Hepatocyte (in vitro differentiated cells): ENCODE measurements at regions not wholly inside any gene's neighbourhood (a gene's known extent, or its start where the extent isn't known, plus 50 kb on each side); places are given as distances from the start of the nearest gene placed in this dataset.
A peak's percentile ranks its signal among the peaks of the same experiment; 100 is the strongest.

Experiments used
- DNase-seq: peaks from one replicate; pipeline ENCODE4 v3.0.0-alpha.2; 2016; ENCODE audit warnings: low spot score
- H2AFZ ChIP-seq: fragments of 200-600 bp; sonication (generic); 2 replicates; pipeline ENCODE4 v1.6.0; 2016; ENCODE audit warnings: antibody characterized with exemption, mild to moderate bottlenecking
- H3K27ac ChIP-seq: fragments of 200-600 bp; sonication (generic); 2 replicates; pipeline ENCODE4 v1.5.1; 2016; ENCODE audit warnings: mild to moderate bottlenecking
- H3K27me3 ChIP-seq: fragments of 200-600 bp; sonication (generic); 2 replicates; pipeline ENCODE4 v1.6.1; 2016
- H3K36me3 ChIP-seq: fragments of 200-600 bp; sonication (generic); replicated peaks from 2 replicates; pipeline ENCODE4 v1.5.1; 2016; ENCODE audit warnings: low read depth; ENCODE audit not compliant: insufficient read depth
- H3K4me1 ChIP-seq: fragments of 200-600 bp; sonication (generic); 2 replicates; pipeline ENCODE4 v1.5.1; 2016; ENCODE audit warnings: mild to moderate bottlenecking, moderate library complexity; ENCODE audit not compliant: insufficient read depth
- H3K4me2 ChIP-seq: fragments of 200-600 bp; sonication (generic); 2 replicates; pipeline ENCODE4 v1.6.0; 2016
- H3K4me3 ChIP-seq: fragments of 200-600 bp; sonication (generic); 2 replicates; pipeline ENCODE4 v1.5.1; 2016; ENCODE audit warnings: mild to moderate bottlenecking
- H3K79me2 ChIP-seq: fragments of 200-600 bp; sonication (generic); 2 replicates; pipeline ENCODE4 v1.6.0; 2017; ENCODE audit warnings: mild to moderate bottlenecking
- H3K9me2 ChIP-seq: fragments of 200-600 bp; sonication (generic); replicated peaks from 2 replicates; pipeline ENCODE4 v1.6.0; 2017; ENCODE audit warnings: mild to moderate bottlenecking; ENCODE audit not compliant: insufficient read depth
- H3K9me3 ChIP-seq: fragments of 200-600 bp; sonication (generic); 2 replicates; pipeline ENCODE4 v1.5.1; 2016; ENCODE audit warnings: low read depth, mild to moderate bottlenecking
- H4K20me1 ChIP-seq: fragments of 200-600 bp; sonication (generic); 2 replicates; pipeline ENCODE4 v1.6.0; 2016; ENCODE audit warnings: mild to moderate bottlenecking; ENCODE audit not compliant: insufficient read depth, poor library complexity, severe bottlenecking
- CTCF ChIP-seq: fragments of 200-600 bp; sonication (generic); IDR thresholded peaks from 2 replicates; pipeline ENCODE4 v1.5.1; 2016; ENCODE audit warnings: antibody characterized with exemption, mild to moderate bottlenecking; ENCODE audit not compliant: poor library complexity
- EZH2 ChIP-seq: fragments of 200-600 bp; sonication (generic); IDR thresholded peaks from 2 replicates; pipeline ENCODE4 v1.6.1; 2016; ENCODE audit warnings: antibody characterized with exemption, mild to moderate bottlenecking, borderline replicate concordance
- EZH2phosphoT487 ChIP-seq: fragments of 200-600 bp; sonication (generic); IDR thresholded peaks from one replicate; pipeline ENCODE4 v1.6.1; 2018; ENCODE audit warnings: antibody characterized with exemption, mild to moderate bottlenecking, low read depth, moderate library complexity; ENCODE audit not compliant: unreplicated experiment, severe bottlenecking
- WGBS: methylation state at CpG from one replicate; pipeline ENCODE4 v1.1.6; 2016; ENCODE audit warnings: low lambda C conversion rate; ENCODE audit errors: missing lambda C conversion rate; 5-methylcytosine and 5-hydroxymethylcytosine counted together

GRCh38 chr7:22588351-22588750 is 88.4 kb upstream of the STEAP1B start:
- WGBS, result 96% methylated on average over 2 of the region's 2 CpGs
- no peak for TF ChIP-seq CTCF
- no peak for TF ChIP-seq EZH2
- TF ChIP-seq EZH2phosphoT487, result no peak

GRCh38 chr7:22587322-22587721 is 87.3 kb upstream of the STEAP1B start:
- Histone ChIP-seq H3K27me3 (no peaks in the 10 kb centered on the region), H3K9me3 (no peaks in the 10 kb centered on the region), H3K4me1 (peaks cover 6% of the 10 kb centered on the region), H3K4me2 (no peak overlapping the region), H3K4me3 (no peak overlapping the region), H3K79me2 (no peaks in the 10 kb centered on the region), H4K20me1 (no peaks in the 10 kb centered on the region), H3K36me3 (no peaks in the 10 kb centered on the region), H3K9me2 (no peaks in the 10 kb centered on the region), H3K27ac (no peak overlapping the region), H2AFZ (no peak overlapping the region)
- no peak for DNase-seq
- TF ChIP-seq CTCF (no peak), EZH2phosphoT487 (no peak), EZH2 (no peak)
- WGBS, result 83% methylated on average over 2 of the region's 2 CpGs

More at GRCh38 chr7:22588351-22588750, 88.4 kb upstream of the STEAP1B start:
- H3K9me3 ChIP-seq, result no peaks in the 10 kb centered on the region
- no peak overlapping the region for H3K27ac ChIP-seq
- no peaks in the 10 kb centered on the region for H3K79me2 ChIP-seq
- H3K4me2 ChIP-seq, result no peak overlapping the region
- peaks cover 6% of the 10 kb centered on the region for H3K4me1 ChIP-seq
- H3K27me3 ChIP-seq, result no peaks in the 10 kb centered on the region
- H3K9me2 ChIP-seq, result no peaks in the 10 kb centered on the region
- DNase-seq, result no peak
- no peak overlapping the region for H2AFZ ChIP-seq
- H3K36me3 ChIP-seq, result no peaks in the 10 kb centered on the region
- H3K4me3 ChIP-seq, result no peak overlapping the region
- no peaks in the 10 kb centered on the region for H4K20me1 ChIP-seq

- H3K4me3 ChIP-seq, result no peak overlapping the region
- H3K27me3 ChIP-seq, result no peaks in the 10 kb centered on the region
- no peaks in the 10 kb centered on the region for H3K9me3 ChIP-seq
- peaks cover 6% of the 10 kb centered on the region for H3K4me1 ChIP-seq
- no peaks in the 10 kb centered on the region for H3K79me2 ChIP-seq
- H3K9me2 ChIP-seq, result no peaks in the 10 kb centered on the region
- TF ChIP-seq CTCF, result peak; percentile 52
- TF ChIP-seq EZH2phosphoT487, result no peak
- no peak for TF ChIP-seq EZH2
- no peaks in the 10 kb centered on the region for H4K20me1 ChIP-seq
- H3K4me2 ChIP-seq, result no peak overlapping the region
- H3K36me3 ChIP-seq, result no peaks in the 10 kb centered on the region
- H2AFZ ChIP-seq, result no peak overlapping the region
- DNase-seq, result peak; percentile 58
- no peak overlapping the region for H3K27ac ChIP-seq
Measured at GRCh38 chr7:22586786-22587140, 86.8 kb upstream of the STEAP1B start.
